Ishikawa (cell line): ENCODE measurements at regions not wholly inside any gene's neighbourhood (a gene's known extent, or its start where the extent isn't known, plus 50 kb on each side); places are given as distances from the start of the nearest gene placed in this dataset.

Experiments
- REST ChIP-seq: IDR thresholded peaks from 2 replicates; pipeline ENCODE4 v1.6.1; 2012; ENCODE audit warnings: low read depth, mild to moderate bottlenecking
- ZBTB7A ChIP-seq: IDR thresholded peaks from 2 replicates; pipeline ENCODE4 v1.6.1; 2012; ENCODE audit warnings: low read depth

- no peak for TF ChIP-seq ZBTB7A
- TF ChIP-seq REST = no peak
These were observed 1146.9 kb downstream of the OLFM4 start for GRCh38 chr13:54175466-54175865.
